Kidney (tissue), 13 donors: ENCODE measurements at regions not wholly inside any gene's neighbourhood (a gene's known extent, or its start where the extent isn't known, plus 50 kb on each side); places are given as distances from the start of the nearest gene placed in this dataset.

Source experiments
- DNase-seq, 5 donors: peaks; one replicate each; pipeline ENCODE4 v3.0.0-alpha.2; 2013 to 2020
- FAIRE-seq: peaks from 2 replicates; lab custom pipeline; 2012; peaks lifted over from hg19 to GRCh38; lab: Jason Lieb, UNC
- H3K27ac ChIP-seq, 2 donors: one replicate each; pipeline ENCODE4 v1.7.0; 2013; ENCODE audit warnings: low read depth in 2 of 2, low read length in 2 of 2, inconsistent platforms in 1 of 2
- H3K27me3 ChIP-seq: one replicate; pipeline ENCODE4 v1.7.1; 2013; ENCODE audit warnings: low read length, inconsistent platforms; ENCODE audit not compliant: control insufficient read depth, insufficient read depth
- H3K36me3 ChIP-seq, 3 donors: one replicate each; pipeline versions ENCODE4 v1.7.0 to v1.7.1; 2013; ENCODE audit warnings: low read length in 3 of 3, control low read depth in 1 of 3, inconsistent platforms in 1 of 3; ENCODE audit not compliant: insufficient read depth in 3 of 3, control insufficient read depth in 2 of 3
- H3K4me1 ChIP-seq, 3 donors: one replicate each; pipeline versions ENCODE4 v1.7.0 to v1.7.1; 2013; ENCODE audit warnings: low read length in 3 of 3, inconsistent platforms in 1 of 3, low read depth in 1 of 3; ENCODE audit not compliant: control insufficient read depth in 2 of 3, insufficient read depth in 2 of 3
- H3K4me3 ChIP-seq, 3 donors: one replicate each; pipeline versions ENCODE4 v1.7.0 to v1.8.1; 2013; ENCODE audit warnings: low read length in 3 of 3, control low read depth in 1 of 3, inconsistent platforms in 1 of 3
- H3K9ac ChIP-seq, 3 donors: one replicate each; pipeline versions ENCODE4 v1.7.0 to v1.7.1; 2013; ENCODE audit warnings: low read length in 3 of 3, control low read depth in 1 of 3, inconsistent platforms in 1 of 3
- H3K9me3 ChIP-seq, 3 donors: one replicate each; pipeline versions ENCODE4 v1.7.0 to v1.7.1; 2013; ENCODE audit warnings: low read length in 3 of 3, control low read depth in 1 of 3, inconsistent platforms in 1 of 3; ENCODE audit not compliant: control insufficient read depth in 2 of 3, insufficient read depth in 1 of 3
- CTCF ChIP-seq: IDR thresholded peaks from 3 replicates; pipeline ENCODE4 v1.5.1; 2012; ENCODE audit warnings: mild to moderate bottlenecking, moderate library complexity, borderline replicate concordance; ENCODE audit not compliant: insufficient read depth; ENCODE audit errors: extremely low read depth
- intact Hi-C: fragments of 100-400 bp; cut with DNase I; formaldehyde crosslinking; loops from one replicate; pipeline ENCODE4 v1.11.1; 2022
- donor health status: control.
- donor health status: control.
- donor health status: control.
- donor health status: control.
- donor health status: control.
- donor health status: DM: yes; HTN: yes; CAD: no.
- donor health status: Normal renal cell carcinoma (clear cell type).

DNA sequence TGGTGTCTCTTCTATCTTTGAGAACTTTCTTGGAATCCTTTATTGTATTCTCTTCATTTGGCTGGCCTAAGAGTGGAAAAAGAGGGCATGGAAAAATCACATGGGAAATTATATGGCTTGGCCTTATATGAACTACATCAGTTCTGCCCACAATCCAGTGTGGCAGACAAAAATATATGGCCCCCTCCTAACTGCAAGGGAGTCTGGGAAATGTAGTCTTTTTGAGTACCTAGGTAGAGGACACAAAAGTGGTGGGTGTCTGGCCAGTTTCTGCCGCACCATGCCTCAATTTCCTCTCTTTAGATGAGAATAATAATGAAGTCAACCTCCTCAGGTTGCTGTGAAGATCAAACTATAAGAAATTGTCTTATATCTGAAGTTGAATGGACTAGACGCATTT is 109.3 kb downstream of the SCP2D1 start:
- Histone ChIP-seq H3K36me3 (no peaks in the 10 kb centered on the region), H3K27me3 (no peaks in the 10 kb centered on the region), H3K9ac (no peak overlapping the region), H3K9me3 (no peaks in the 10 kb centered on the region), H3K4me1 (no peaks in the 10 kb centered on the region), H3K27ac (no peak overlapping the region), H3K4me3 (no peak overlapping the region)
- DNase-seq (no peak), FAIRE-seq (no peak)
- no peak for TF ChIP-seq CTCF
- intact Hi-C loops: no loop called here

DNA sequence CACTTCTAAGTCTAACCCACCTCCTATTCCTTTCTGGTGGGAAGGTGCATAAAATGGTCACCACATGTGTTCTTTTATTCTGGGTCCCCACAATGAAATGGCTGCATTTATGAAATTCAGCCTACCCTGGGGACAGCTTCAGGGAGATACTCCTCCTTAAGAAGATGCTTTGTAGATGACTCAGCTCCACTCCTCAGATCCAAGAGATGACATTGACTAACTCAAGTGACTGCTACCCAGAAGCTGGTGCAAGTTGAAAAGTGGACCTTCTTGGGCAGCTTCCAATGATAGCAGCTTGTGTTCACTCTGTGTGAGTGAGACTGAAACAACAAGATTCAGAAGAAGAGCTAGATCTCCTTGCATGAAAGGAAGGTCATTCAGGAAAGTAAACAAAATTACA is 113.4 kb downstream of the SCP2D1 start:
- H3K9ac ChIP-seq: no peak overlapping the region
- no peaks in the 10 kb centered on the region for H3K9me3 ChIP-seq
- H3K27me3 ChIP-seq: no peaks in the 10 kb centered on the region
- intact Hi-C loops: no loop called here
- H3K27ac ChIP-seq: no peak overlapping the region
- no peaks in the 10 kb centered on the region for H3K36me3 ChIP-seq
- H3K4me1 ChIP-seq: no peaks in the 10 kb centered on the region
- no peak for DNase-seq
- no peak overlapping the region for H3K4me3 ChIP-seq
- no peak for TF ChIP-seq CTCF
- no peak for FAIRE-seq

- H3K27me3 ChIP-seq: no peaks in the 10 kb centered on the region
- no peak overlapping the region for H3K27ac ChIP-seq
- no peak for TF ChIP-seq CTCF
- intact Hi-C loops: no loop called here
- no peaks in the 10 kb centered on the region for H3K4me1 ChIP-seq
- FAIRE-seq (no peak), DNase-seq (no peak)
- no peak overlapping the region for H3K4me3 ChIP-seq
- H3K9ac ChIP-seq: no peak overlapping the region
- no peaks in the 10 kb centered on the region for H3K36me3 ChIP-seq
- no peaks in the 10 kb centered on the region for H3K9me3 ChIP-seq
These were observed 115.0 kb downstream of the SCP2D1 start for GRCh38 chr20:18928626-18929025.

DNA sequence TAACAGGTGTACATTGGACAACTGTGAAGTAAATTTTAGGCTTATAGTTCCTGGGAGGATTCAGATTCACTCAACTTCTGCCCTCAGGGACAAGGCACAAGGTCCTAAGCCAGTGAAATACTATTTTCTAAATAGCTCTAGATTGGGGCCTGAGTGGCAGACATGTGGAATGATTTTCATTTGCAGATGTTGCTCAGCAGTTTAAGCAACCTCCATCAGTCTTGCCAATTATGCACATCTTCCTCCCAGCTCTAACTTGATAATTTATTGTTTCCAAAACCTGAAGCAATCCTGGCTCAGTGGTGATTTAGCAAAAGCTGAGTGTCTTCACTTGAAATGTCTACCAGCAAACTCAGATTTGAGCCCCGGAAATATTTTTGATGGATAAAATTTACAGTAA is 116.2 kb downstream of the SCP2D1 start:
- H3K4me3 ChIP-seq: no peak overlapping the region
- no peak for TF ChIP-seq CTCF
- FAIRE-seq (no peak), DNase-seq (no peak)
- intact Hi-C loops: no loop called here
- no peaks in the 10 kb centered on the region for H3K9me3 ChIP-seq
- no peak overlapping the region for H3K9ac ChIP-seq
- no peak overlapping the region for H3K27ac ChIP-seq
- no peaks in the 10 kb centered on the region for H3K27me3 ChIP-seq
- H3K4me1 ChIP-seq: no peaks in the 10 kb centered on the region
- H3K36me3 ChIP-seq: no peaks in the 10 kb centered on the region
